Loucy (cell line): ENCODE measurements at regions not wholly inside any gene's neighbourhood (a gene's known extent, or its start where the extent isn't known, plus 50 kb on each side); places are given as distances from the start of the nearest gene placed in this dataset.

Experiments used
- H2AFZ ChIP-seq: fragments of 200-600 bp; sonication (generic); 2 replicates; pipeline ENCODE4 v1.6.0; 2016; ENCODE audit warnings: antibody characterized with exemption, mild to moderate bottlenecking, low read length, moderate library complexity
- H3F3A ChIP-seq: fragments of 200-600 bp; 2 replicates; pipeline ENCODE4 v1.6.0; 2016; ENCODE audit warnings: antibody characterized with exemption, low read depth, mild to moderate bottlenecking
- H3K27me3 ChIP-seq: fragments of 200-600 bp; sonication (generic); 2 replicates; pipeline ENCODE4 v1.6.1; 2014; ENCODE audit warnings: low read length, mild to moderate bottlenecking; ENCODE audit not compliant: insufficient read depth, poor library complexity, severe bottlenecking
- H3K36me3 ChIP-seq: fragments of 200-600 bp; sonication (generic); 2 replicates; pipeline ENCODE4 v1.6.1; 2016; ENCODE audit warnings: low read length; ENCODE audit not compliant: insufficient read depth
- H3K4me1 ChIP-seq: fragments of 200-600 bp; sonication (generic); 2 replicates; pipeline ENCODE4 v1.5.1; 2014; ENCODE audit warnings: low read length, mild to moderate bottlenecking; ENCODE audit not compliant: insufficient read depth, poor library complexity, severe bottlenecking
- H3K4me2 ChIP-seq: fragments of 200-600 bp; sonication (generic); 2 replicates; pipeline ENCODE4 v1.6.0; 2014; ENCODE audit warnings: antibody characterized with exemption, low read length, low read depth, mild to moderate bottlenecking; ENCODE audit not compliant: poor library complexity, severe bottlenecking
- H3K4me3 ChIP-seq: fragments of 200-600 bp; sonication (generic); 2 replicates; pipeline ENCODE4 v1.5.1; 2014; ENCODE audit warnings: low read length, mild to moderate bottlenecking, mixed read lengths; ENCODE audit not compliant: poor library complexity, severe bottlenecking
- H3K79me2 ChIP-seq: fragments of 200-600 bp; sonication (generic); 2 replicates; pipeline ENCODE4 v1.6.1; 2014; ENCODE audit warnings: low read length; ENCODE audit not compliant: insufficient read depth
- H3K9ac ChIP-seq: fragments of 200-600 bp; sonication (generic); 2 replicates; pipeline ENCODE4 v1.6.0; 2014; ENCODE audit warnings: mild to moderate bottlenecking, low read depth, low read length, moderate library complexity; ENCODE audit not compliant: poor library complexity, severe bottlenecking
- H3K9me2 ChIP-seq: fragments of 200-600 bp; sonication (generic); replicated peaks from 2 replicates; pipeline ENCODE4 v1.6.1; 2016; ENCODE audit warnings: low read depth, low read length, mixed read lengths
- H3K9me3 ChIP-seq: fragments of 200-600 bp; sonication (generic); 2 replicates; pipeline ENCODE4 v1.6.1; 2014; ENCODE audit warnings: mild to moderate bottlenecking, antibody characterized with exemption, low read length, low read depth; ENCODE audit not compliant: insufficient read depth
- H4K20me1 ChIP-seq: fragments of 200-600 bp; sonication (generic); 2 replicates; pipeline ENCODE4 v1.6.0; 2014; ENCODE audit warnings: antibody characterized with exemption, low read length, mild to moderate bottlenecking; ENCODE audit not compliant: insufficient read depth, poor library complexity, severe bottlenecking
- CTCF ChIP-seq: fragments of 200-600 bp; sonication (generic); conservative IDR thresholded peaks from 2 replicates; pipeline ENCODE4 v1.5.1; 2014; ENCODE audit warnings: mild to moderate bottlenecking, antibody characterized with exemption, low read length
- EZH2phosphoT487 ChIP-seq: fragments of 200-600 bp; IDR thresholded peaks from 2 replicates; pipeline ENCODE4 v1.6.1; 2018; ENCODE audit warnings: antibody characterized with exemption, mild to moderate bottlenecking, moderate library complexity, borderline replicate concordance

- no peaks in the 10 kb centered on the region for H3K27me3 ChIP-seq
- H3K9me3 ChIP-seq, result no peaks in the 10 kb centered on the region
- TF ChIP-seq CTCF, result no peak
- TF ChIP-seq EZH2phosphoT487, result no peak
- no peaks in the 10 kb centered on the region for H3K4me1 ChIP-seq
- H4K20me1 ChIP-seq, result no peaks in the 10 kb centered on the region
- no peak overlapping the region for H3K4me3 ChIP-seq
- no peak overlapping the region for H3K9ac ChIP-seq
- H3K9me2 ChIP-seq, result 0 out of 2 replicates have a peak, but pooled peaks cover 3% of the 10 kb centered on the region
- no peak overlapping the region for H3K4me2 ChIP-seq
- no peak overlapping the region for H2AFZ ChIP-seq
- no peaks in the 10 kb centered on the region for H3K36me3 ChIP-seq
- no peaks in the 10 kb centered on the region for H3F3A ChIP-seq
- H3K79me2 ChIP-seq, result no peaks in the 10 kb centered on the region
Observed at GRCh38 chr2:66957677-66958076, 439.5 kb upstream of the ETAA1 start.

- Histone ChIP-seq H4K20me1 (no peaks in the 10 kb centered on the region), H3K4me2 (no peak overlapping the region), H3K4me3 (no peak overlapping the region), H3K79me2 (no peaks in the 10 kb centered on the region), H3K9me3 (no peaks in the 10 kb centered on the region), H3K27me3 (no peaks in the 10 kb centered on the region), H3K9ac (no peak overlapping the region), H3K9me2 (0 out of 2 replicates have a peak, but pooled peaks cover 3% of the 10 kb centered on the region), H3K4me1 (no peaks in the 10 kb centered on the region), H2AFZ (no peak overlapping the region), H3K36me3 (no peaks in the 10 kb centered on the region), H3F3A (no peaks in the 10 kb centered on the region)
- TF ChIP-seq EZH2phosphoT487 (no peak), CTCF (no peak)
Observed at GRCh38 chr2:66960161-66960560, 437.0 kb upstream of the ETAA1 start.

GRCh38 chr2:66962716-66963115 lies 434.4 kb upstream of the ETAA1 start:
- Histone ChIP-seq H3K27me3 (no peaks in the 10 kb centered on the region), H2AFZ (no peak overlapping the region), H3K9me3 (no peaks in the 10 kb centered on the region), H3K4me1 (no peaks in the 10 kb centered on the region), H3K9ac (no peak overlapping the region), H3F3A (no peaks in the 10 kb centered on the region), H3K36me3 (no peaks in the 10 kb centered on the region), H4K20me1 (no peaks in the 10 kb centered on the region), H3K79me2 (no peaks in the 10 kb centered on the region), H3K4me2 (no peak overlapping the region), H3K9me2 (no peaks in the 10 kb centered on the region), H3K4me3 (no peak overlapping the region)
- TF ChIP-seq EZH2phosphoT487, result no peak
- no peak for TF ChIP-seq CTCF
